HG02571 (cell line): ENCODE measurements at regions not wholly inside any gene's neighbourhood (a gene's known extent, or its start where the extent isn't known, plus 50 kb on each side); places are given as distances from the start of the nearest gene placed in this dataset.
A peak's percentile ranks its signal among the peaks of the same experiment; 100 is the strongest.
"Not testable (repeated sequence)": the region's sequence is repeated elsewhere in the genome, so short reads cannot be mapped to it uniquely, and the experiment has no call there.

Experiments used
- ATAC-seq: cut with Tn5 transposase; IDR thresholded peaks from one replicate; pipeline ENCODE4 v1.9.1; 2021; ENCODE audit warnings: mild to moderate bottlenecking, moderate library complexity; ENCODE audit not compliant: unreplicated experiment

GRCh38 chr5:154626876-154627557 is 128.2 kb upstream of the LARP1 start:
- ATAC-seq: no peak

- ATAC-seq: no peak
Observed at GRCh38 chr5:154625031-154625430, 130.1 kb upstream of the LARP1 start.

- no peak for ATAC-seq
Observed at GRCh38 chr5:154624341-154624740, 130.8 kb upstream of the LARP1 start.

GRCh38 chr5:154620411-154620810 is 134.8 kb upstream of the LARP1 start:
- ATAC-seq: no peak

GRCh38 chr5:154618696-154619095 is 136.5 kb upstream of the LARP1 start:
- no peak for ATAC-seq

GRCh38 chr5:154614595-154614994 is 136.6 kb upstream of the HAND1 start:
- no peak for ATAC-seq

GRCh38 chr5:154614125-154614524 is 136.1 kb upstream of the HAND1 start:
- ATAC-seq: no peak

- no peak for ATAC-seq
Observed at GRCh38 chr5:154612666-154613065, 134.6 kb upstream of the HAND1 start.

GRCh38 chr5:154611341-154611767 is 133.3 kb upstream of the HAND1 start:
- no peak for ATAC-seq

- ATAC-seq: peak; percentile 87
Observed at GRCh38 chr5:154610321-154611154, 132.5 kb upstream of the HAND1 start.

- no peak for ATAC-seq
Observed at GRCh38 chr5:154609251-154609650, 131.2 kb upstream of the HAND1 start.

GRCh38 chr5:154608531-154609011 is 130.5 kb upstream of the HAND1 start:
- ATAC-seq: no peak

GRCh38 chr5:154607746-154608145 is 129.7 kb upstream of the HAND1 start:
- ATAC-seq: no peak

GRCh38 chr5:154606246-154606645 is 128.2 kb upstream of the HAND1 start:
- ATAC-seq: no peak

- no peak for ATAC-seq
Observed at GRCh38 chr5:154603953-154604679, 126.1 kb upstream of the HAND1 start.

GRCh38 chr5:154603485-154603884 is 125.5 kb upstream of the HAND1 start:
- ATAC-seq: no peak

- ATAC-seq: no peak
Observed at GRCh38 chr5:154603011-154603410, 125.0 kb upstream of the HAND1 start.

- ATAC-seq: no peak
Observed at GRCh38 chr5:154601014-154601413, 123.0 kb upstream of the HAND1 start.

- no peak for ATAC-seq
Observed at GRCh38 chr5:154598021-154598420, 120.0 kb upstream of the HAND1 start.

GRCh38 chr5:154596844-154597243 is 118.8 kb upstream of the HAND1 start:
- ATAC-seq: not testable (repeated sequence)

- ATAC-seq: no peak
Observed at GRCh38 chr5:154595662-154596061, 117.6 kb upstream of the HAND1 start.
